GM21515 (cell line): ENCODE measurements at regions not wholly inside any gene's neighbourhood (a gene's known extent, or its start where the extent isn't known, plus 50 kb on each side); places are given as distances from the start of the nearest gene placed in this dataset.

Source experiments
- ATAC-seq: cut with Tn5 transposase; IDR thresholded peaks from one replicate; pipeline ENCODE4 v1.9.1; 2021; ENCODE audit not compliant: unreplicated experiment

GRCh38 chr6:19032591-19033295 is 645.6 kb downstream of the RNF144B start:
- ATAC-seq, result no peak

DNA sequence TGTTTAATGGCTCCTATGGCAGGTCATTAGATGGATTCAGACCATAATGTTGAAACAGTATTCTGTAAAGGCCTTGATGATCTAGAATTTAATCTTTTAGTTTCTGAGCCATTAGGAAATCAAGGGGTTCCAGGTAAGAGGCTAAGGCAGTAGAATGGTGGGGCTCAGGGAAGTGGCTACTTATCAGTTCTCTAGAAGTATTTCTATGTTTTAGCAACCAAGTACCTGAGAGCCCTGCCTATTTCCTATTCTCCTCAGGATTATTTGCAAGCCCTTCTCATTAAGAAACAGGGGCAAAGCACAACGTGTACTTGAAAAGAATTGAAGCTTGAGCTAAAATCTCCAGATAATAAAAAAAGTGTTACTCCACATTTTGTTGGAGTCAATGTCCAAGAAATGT is 646.5 kb downstream of the RNF144B start:
- no peak for ATAC-seq

- ATAC-seq, result no peak
Measured at GRCh38 chr6:19034986-19035385, 647.8 kb downstream of the RNF144B start.

DNA sequence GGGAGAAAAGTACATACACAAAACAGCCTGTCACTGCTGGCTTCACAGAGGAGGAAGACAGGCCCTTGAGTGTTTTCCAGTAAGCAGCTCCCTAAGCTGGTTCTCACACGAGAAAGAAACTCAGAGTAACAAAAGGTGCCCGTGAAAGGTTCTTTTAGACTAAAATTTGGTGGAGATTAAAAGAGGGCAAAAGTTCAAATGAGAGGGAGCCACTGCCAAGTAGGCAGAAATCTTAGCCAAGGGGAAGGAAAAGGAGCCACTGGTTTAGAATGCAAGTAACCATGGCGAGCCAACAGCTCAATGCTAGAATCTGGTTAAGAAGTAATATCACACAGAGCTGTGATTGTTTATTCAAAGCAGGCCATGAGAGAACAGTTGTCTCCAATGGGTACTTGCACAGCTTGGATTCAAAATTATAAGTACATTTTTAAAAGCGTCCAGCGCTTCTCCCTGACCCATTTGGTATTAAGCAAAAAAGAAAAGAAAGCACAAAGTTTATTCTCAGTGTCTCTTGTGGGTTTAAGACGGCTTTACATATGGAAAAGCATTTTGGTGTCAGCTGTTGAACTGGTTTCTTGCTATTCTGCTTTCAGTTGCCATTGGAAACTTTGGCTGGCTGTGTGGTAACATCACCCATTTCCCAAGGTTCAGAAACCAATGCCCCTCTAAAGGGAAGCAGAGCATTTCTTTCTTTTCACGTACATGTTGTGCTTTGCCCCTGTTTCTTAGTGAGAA is 648.5 kb downstream of the RNF144B start:
- ATAC-seq, result no peak

DNA sequence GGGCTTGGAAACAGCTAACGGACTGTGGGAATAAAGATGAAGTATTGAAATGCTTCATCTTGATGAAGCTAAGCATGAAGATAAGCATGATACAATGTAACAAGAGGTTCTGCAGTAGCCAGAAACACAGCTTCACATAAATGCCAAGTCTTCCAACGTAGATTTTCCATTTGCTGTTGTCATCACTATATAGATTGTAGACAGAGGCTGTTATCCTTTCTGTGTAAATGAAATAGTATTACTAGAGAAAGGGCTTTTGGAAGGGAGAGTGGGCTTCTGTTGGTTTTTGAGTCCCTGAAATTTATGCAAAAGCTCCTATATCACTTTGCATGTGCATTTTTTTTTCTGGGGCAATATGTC is 649.0 kb downstream of the RNF144B start:
- no peak for ATAC-seq

GRCh38 chr6:19037607-19038006 is 650.5 kb downstream of the RNF144B start:
- no peak for ATAC-seq

DNA sequence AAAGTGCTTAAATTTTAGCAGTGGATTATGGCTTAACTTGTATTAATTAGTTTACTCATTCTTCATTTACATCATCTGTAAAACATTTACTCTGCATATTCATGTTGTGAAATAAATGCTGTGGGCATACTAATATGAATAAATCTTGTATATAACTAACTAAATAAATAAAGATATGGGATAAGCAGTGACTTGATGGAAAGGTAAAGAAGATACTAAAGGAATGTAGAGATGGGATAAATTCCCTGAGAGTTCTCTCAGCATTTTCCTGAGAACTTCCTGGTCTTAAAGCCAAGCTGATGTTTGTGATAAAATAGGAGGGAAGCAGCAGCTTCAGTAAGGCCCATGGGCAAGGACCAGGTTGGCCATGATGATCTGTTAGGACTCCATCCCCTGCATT is 652.1 kb downstream of the RNF144B start:
- ATAC-seq, result no peak

DNA sequence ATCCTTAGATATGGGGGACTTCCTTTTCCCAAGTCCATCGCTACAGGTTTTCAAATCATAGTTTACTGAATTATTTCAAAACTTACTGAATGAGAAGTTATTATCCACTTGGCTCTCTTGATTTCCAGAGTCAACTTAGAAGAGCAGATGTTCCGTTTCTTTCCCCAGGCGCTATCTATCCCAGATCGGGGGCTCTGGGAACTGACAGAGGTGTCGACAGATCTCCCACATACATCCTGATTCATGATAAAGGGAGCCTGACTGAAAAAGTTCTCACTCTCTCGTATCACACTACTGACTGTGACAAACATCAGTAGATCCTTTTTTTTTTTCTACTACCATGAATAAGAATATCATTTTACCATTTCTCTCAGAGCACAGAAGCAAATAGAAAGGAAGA is 654.8 kb downstream of the RNF144B start:
- no peak for ATAC-seq

DNA sequence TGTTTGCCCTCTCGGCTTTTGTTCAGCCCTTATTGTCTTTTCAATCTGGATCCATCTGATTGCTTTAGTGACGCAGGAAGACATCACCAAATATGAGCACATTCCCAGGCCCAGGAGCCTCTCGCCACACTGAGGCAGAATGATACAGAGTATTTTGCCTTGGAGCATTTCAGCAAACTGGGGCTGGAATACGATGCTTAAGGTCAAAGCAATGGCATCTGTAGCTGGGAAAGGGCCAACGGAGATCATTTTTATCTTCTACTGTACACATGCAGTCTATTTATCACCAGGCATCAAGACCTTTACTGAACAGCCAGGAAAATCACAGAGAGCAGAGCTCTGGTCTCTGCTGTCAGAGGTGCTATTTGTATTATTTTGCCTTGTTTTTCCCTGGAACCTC is 655.3 kb downstream of the RNF144B start:
- no peak for ATAC-seq

DNA sequence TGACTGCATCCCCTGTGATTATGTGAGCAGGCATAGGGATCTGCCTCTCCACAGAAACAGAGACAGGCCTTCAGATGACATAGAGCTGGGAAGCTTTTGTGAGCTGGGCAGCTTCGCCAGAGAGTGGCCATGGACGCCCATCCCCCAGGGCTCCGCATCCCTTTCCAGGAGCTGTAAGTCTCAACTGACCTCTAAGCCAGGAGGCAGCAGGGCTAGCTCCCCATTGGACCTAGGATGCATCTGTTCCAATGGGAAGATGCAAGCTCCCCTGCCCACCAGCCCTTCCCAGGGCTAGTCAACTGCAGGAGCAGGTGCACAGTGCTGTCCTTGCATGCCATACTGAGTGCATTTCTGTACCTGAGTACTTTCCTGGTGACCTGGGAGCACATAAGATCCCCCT is 663.6 kb downstream of the RNF144B start:
- ATAC-seq, result no peak

DNA sequence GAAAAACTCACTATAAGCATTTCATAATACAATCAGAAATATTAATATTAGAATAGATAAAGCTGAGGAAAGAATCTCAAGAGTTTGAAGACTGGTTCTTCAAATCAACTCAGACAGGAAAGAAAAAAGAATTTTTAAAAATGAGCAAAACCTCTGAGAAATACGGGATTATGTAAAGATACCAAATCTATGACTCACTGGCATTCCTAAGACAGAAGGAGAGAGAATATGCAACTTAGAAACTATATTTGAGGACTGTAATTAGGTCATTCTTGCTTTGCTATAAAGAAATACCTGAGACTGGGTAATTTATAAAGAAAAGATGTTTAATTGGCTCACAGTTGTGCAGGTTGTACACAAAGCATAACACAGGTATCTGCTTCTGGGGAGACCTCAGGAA is 665.1 kb downstream of the RNF144B start:
- no peak for ATAC-seq

DNA sequence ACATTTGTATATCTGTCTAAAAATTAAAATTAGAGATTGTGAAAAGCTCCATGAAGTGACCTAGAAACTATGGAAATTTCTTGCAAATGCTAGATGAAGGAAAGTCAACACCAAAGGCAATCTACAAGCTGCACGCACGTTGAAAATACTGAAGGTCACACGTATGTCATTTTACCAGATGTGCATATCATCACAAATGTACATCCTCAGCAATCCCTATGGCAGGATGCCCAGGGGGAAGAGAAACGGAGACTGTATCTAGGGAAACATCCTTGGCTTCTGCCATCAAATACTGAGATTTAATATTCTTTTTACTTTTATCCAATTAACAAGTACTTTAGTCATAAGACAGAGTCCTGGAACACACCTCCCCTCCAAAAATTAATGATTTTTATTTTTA is 672.0 kb downstream of the RNF144B start:
- ATAC-seq, result no peak

DNA sequence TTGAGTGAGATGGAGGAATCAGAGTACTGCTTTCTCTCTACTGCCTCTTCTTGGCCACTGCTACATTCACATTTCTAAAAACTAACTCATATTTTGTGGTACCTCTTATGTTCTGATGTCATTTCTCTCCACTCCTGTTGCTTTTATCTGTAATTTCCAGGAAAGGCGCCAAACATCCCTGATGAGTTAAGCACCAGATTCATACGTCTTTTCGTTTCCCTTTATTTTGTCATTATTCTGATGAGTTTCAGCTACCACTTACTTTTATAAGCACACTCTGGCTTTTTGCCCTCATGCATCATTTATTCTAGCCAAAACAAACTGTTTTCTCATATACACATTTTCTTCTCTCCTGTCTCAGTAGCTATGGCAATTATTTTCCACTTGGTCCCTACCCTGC is 680.0 kb downstream of the RNF144B start:
- ATAC-seq, result no peak

- no peak for ATAC-seq
Measured at GRCh38 chr6:19070520-19070919, 683.4 kb downstream of the RNF144B start.

- no peak for ATAC-seq
Measured at GRCh38 chr6:19083801-19084200, 696.7 kb downstream of the RNF144B start.

GRCh38 chr6:19086480-19086879 is 699.3 kb downstream of the RNF144B start:
- no peak for ATAC-seq

GRCh38 chr6:19087296-19087695 is 700.1 kb downstream of the RNF144B start:
- ATAC-seq, result no peak

DNA sequence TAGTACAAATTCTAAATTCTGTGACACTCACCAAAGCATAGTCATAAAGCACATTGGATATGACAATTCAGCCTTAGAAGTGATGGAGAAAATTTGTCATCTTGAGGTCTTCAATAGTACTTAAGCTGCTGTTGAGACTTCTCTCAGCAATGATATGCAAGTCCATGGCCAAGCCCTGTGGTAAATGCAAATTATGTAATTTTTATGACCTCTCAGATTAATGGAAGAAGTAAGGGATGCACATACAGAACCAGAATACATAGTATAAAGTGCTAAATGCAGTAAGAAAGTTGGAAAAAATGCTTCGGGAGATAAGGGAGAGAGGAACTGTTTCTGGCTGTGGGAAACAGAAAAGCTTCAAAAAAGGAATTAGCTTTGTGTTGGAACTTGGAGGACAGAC is 700.7 kb downstream of the RNF144B start:
- ATAC-seq, result no peak

DNA sequence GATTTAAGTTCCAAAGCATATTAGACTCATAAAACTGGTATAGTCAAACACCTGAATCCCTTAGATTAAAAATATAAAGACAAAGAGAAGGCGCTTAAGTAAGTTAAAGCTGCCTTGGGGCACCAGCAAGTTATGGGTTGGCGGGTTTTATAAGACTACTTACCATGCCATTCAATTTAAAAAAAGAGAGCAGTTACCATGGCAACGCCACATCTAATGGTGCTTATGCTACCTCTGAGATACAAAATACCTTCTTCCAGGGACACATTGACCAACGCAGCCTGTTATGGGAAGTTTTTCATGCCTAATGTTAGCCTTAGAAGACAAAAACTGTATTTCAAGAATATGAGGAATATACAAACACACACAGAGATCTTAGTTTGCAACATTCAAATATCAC is 713.6 kb downstream of the RNF144B start:
- no peak for ATAC-seq

- no peak for ATAC-seq
Measured at GRCh38 chr6:19102936-19103335, 715.8 kb downstream of the RNF144B start.

DNA sequence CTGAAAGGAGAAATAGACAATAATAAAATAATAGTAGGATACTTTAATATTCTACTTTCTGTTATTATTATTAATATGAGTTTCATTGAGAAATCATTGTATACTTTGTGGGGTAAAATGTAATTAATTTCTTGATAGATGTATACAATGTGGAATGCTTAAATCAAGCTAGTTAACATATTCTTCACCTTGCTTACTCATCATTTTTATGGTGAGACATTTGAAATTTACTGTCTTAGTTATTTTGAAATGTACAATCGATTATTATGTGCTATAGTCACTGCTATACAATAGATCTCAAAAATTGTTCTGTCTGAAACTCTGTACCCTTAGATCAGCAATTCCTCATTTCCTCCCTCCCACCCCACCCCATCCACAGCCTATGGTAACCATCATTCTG is 720.3 kb downstream of the RNF144B start:
- ATAC-seq, result no peak

GRCh38 chr6:19121521-19121920 is 715.6 kb upstream of the ID4 start:
- no peak for ATAC-seq

GRCh38 chr6:19127081-19127480 is 710.1 kb upstream of the ID4 start:
- ATAC-seq, result no peak
